DND-41 (cell line): ENCODE measurements at regions not wholly inside any gene's neighbourhood (a gene's known extent, or its start where the extent isn't known, plus 50 kb on each side); places are given as distances from the start of the nearest gene placed in this dataset.

Experiments used
- CTCF ChIP-seq: IDR thresholded peaks from 2 replicates; pipeline ENCODE4 v1.5.1; 2012; ENCODE audit warnings: borderline replicate concordance, low read length, moderate library complexity, mild to moderate bottlenecking; ENCODE audit not compliant: poor library complexity, severe bottlenecking; ENCODE audit errors: extremely low read depth
- EZH2 ChIP-seq: IDR thresholded peaks from 3 replicates; pipeline ENCODE4 v1.6.1; 2012; ENCODE audit warnings: borderline replicate concordance, low read depth, mild to moderate bottlenecking, moderate library complexity, low read length, inconsistent platforms; ENCODE audit not compliant: severe bottlenecking

- TF ChIP-seq CTCF (no peak), EZH2 (no peak)
Measured at GRCh38 chr4:63553123-63553522, 856.1 kb downstream of the TECRL start.
